ENCODE measurements at regions not wholly inside any gene's neighbourhood (a gene's known extent, or its start where the extent isn't known, plus 50 kb on each side); places are given as distances from the start of the nearest gene placed in this dataset.

DNA sequence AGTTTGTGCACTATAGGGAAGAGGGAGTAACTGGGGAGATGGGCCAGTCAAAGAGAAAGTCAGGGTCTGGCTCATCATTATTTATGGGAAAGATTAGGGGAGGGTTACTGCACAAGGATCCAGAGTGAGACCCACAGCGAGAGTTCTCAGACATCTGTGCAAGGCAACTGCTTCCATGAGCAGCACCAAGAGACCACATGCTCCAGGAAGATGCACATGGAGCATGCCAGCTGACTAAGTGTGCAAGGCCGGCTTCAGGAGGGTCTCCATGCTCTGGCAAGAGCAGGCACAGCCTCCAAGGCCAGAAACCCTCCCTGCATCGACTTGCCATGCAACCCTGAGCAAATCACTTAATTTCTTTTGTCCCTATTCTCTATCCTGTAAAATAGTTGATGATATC is 616.9 kb downstream of the CSNK1G3 start:
- BruUV-seq (replicated peaks), result no TSS peak
- intact Hi-C loops (cut with micrococcal nuclease), result no loop called here
- Histone ChIP-seq H3K4me2 (ENCODE audit: low read length) (no peak overlapping the region), H3K27ac (ENCODE audit: low read depth, low read length) (no peak overlapping the region), H3K4me1 (ENCODE audit: control insufficient read depth in 1 of 2, insufficient read depth in 2 of 2, low read length in 2 of 2) (no peaks in the 10 kb centered on the region), H3K4me3 (replicated peaks in 1 of 2; ENCODE audit: low read depth in 1 of 2, low read length in 2 of 2) (no peak overlapping the region), H3K79me2 (ENCODE audit: insufficient read depth, low read length) (no peaks in the 10 kb centered on the region), H2AFZ (ENCODE audit: low read depth, low read length, poor library complexity, severe bottlenecking) (no peak overlapping the region), H3K9ac (ENCODE audit: low read length) (no peak overlapping the region), H3K27me3 (ENCODE audit: insufficient read depth, low read length) (no peaks in the 10 kb centered on the region), H3K9me2 (ENCODE audit: insufficient read depth) (no peaks in the 10 kb centered on the region), H3K9me3 (ENCODE audit: control insufficient read depth in 1 of 2, insufficient read depth in 1 of 2, low read depth in 1 of 2, low read length in 2 of 2) (no peaks in the 10 kb centered on the region), H4K20me1 (ENCODE audit: insufficient read depth) (no peaks in the 10 kb centered on the region), H3K36me3 (ENCODE audit: control insufficient read depth in 1 of 2, insufficient read depth in 2 of 2, low read length in 2 of 2) (no peaks in the 10 kb centered on the region)
- no peak for ATAC-seq
- no peak for TF ChIP-seq ZNF274 (IDR thresholded peaks at IDR 0.05; ENCODE audit: low read depth, low read length)
- TF ChIP-seq FOSL1 (IDR thresholded peaks at IDR 0.05; ENCODE audit: low read depth), result no peak
- TF ChIP-seq RAD21 (IDR thresholded peaks at IDR 0.05; ENCODE audit: low read depth), result no peak
- CTCF ChIA-PET, result no interaction called here
- DNase-seq (ENCODE audit: low read depth, low spot score), result no peak
- RAD21 ChIA-PET (ENCODE audit: low non-redundant PET in 1 of 2, low total read pairs in 2 of 2, uncharacterized antibody in 2 of 2, unreplicated experiment in 2 of 2), result no interaction called here
- POLR2A ChIA-PET, result no interaction called here

DNA sequence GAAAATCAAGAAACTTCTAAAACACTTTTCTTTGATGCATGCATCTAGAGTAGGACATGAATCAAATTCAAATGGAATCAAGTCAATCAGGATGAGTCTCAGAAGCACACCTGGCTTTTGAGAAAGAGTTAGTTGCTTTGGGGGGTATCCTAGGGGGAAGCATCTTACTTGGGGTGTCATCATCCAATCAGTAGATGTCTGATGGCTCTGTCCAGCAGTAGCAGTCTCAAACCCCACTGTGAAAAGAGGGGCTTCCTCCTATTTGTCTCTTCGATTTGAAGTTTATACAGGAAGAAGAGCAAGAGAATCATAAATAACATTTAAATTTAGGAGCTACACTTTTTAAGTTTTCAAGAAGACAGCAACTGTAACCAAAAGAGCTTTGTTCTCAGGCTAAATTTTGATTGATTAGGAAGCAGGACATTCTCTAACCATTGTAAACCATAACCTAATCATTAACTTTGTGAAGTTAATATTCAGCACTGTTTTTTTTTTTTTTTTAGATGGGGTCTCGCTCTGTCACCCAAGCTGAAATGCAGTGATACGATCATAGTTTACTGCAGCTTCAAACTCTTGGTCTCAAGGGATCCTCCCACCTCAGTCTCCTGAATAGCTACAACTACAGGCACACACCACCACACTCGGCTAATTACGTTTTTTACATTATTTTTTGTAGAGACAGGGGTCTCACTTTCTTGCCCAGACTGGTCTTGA is 614.7 kb downstream of the CSNK1G3 start:
- ChIA-PET RAD21 (ENCODE audit: low non-redundant PET in 1 of 2, low total read pairs in 2 of 2, uncharacterized antibody in 2 of 2, unreplicated experiment in 2 of 2) (no interaction called here), CTCF (no interaction called here), POLR2A (interaction anchor here (1.5 kb wide), 1 partner anchor 12 kb away, joined by 3 read pairs; no protein-coding TSS in a partner anchor)
- no peak overlapping the region for H3K27ac ChIP-seq (ENCODE audit: low read depth, low read length)
- H3K9me3 ChIP-seq (ENCODE audit: control insufficient read depth in 1 of 2, insufficient read depth in 1 of 2, low read depth in 1 of 2, low read length in 2 of 2), result no peaks in the 10 kb centered on the region
- no peak overlapping the region for H2AFZ ChIP-seq (ENCODE audit: low read depth, low read length, poor library complexity, severe bottlenecking)
- no peaks in the 10 kb centered on the region for H3K36me3 ChIP-seq (ENCODE audit: control insufficient read depth in 1 of 2, insufficient read depth in 2 of 2, low read length in 2 of 2)
- no peaks in the 10 kb centered on the region for H3K4me1 ChIP-seq (ENCODE audit: control insufficient read depth in 1 of 2, insufficient read depth in 2 of 2, low read length in 2 of 2)
- no peak for ATAC-seq
- H3K9ac ChIP-seq (ENCODE audit: low read length), result no peak overlapping the region
- no peaks in the 10 kb centered on the region for H4K20me1 ChIP-seq (ENCODE audit: insufficient read depth)
- H3K27me3 ChIP-seq (ENCODE audit: insufficient read depth, low read length), result no peaks in the 10 kb centered on the region
- no peak for DNase-seq (ENCODE audit: low read depth, low spot score)
- TF ChIP-seq EZH2 (IDR thresholded peaks at IDR 0.05) (no peak), EZH2phosphoT487 (IDR thresholded peaks at IDR 0.05; ENCODE audit: borderline replicate concordance) (no peak), ZFX (IDR thresholded peaks at IDR 0.05) (no peak)
- TF ChIP-seq, protein P1, sequence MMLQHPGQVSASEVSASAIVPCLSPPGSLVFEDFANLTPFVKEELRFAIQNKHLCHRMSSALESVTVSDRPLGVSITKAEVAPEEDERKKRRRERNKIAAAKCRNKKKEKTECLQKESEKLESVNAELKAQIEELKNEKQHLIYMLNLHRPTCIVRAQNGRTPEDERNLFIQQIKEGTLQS (IDR thresholded peaks at IDR 0.05), result no peak
- TF ChIP-seq, protein P2, sequence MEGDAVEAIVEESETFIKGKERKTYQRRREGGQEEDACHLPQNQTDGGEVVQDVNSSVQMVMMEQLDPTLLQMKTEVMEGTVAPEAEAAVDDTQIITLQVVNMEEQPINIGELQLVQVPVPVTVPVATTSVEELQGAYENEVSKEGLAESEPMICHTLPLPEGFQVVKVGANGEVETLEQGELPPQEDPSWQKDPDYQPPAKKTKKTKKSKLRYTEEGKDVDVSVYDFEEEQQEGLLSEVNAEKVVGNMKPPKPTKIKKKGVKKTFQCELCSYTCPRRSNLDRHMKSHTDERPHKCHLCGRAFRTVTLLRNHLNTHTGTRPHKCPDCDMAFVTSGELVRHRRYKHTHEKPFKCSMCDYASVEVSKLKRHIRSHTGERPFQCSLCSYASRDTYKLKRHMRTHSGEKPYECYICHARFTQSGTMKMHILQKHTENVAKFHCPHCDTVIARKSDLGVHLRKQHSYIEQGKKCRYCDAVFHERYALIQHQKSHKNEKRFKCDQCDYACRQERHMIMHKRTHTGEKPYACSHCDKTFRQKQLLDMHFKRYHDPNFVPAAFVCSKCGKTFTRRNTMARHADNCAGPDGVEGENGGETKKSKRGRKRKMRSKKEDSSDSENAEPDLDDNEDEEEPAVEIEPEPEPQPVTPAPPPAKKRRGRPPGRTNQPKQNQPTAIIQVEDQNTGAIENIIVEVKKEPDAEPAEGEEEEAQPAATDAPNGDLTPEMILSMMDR (IDR thresholded peaks at IDR 0.05 in 2 of 3, conservative IDR thresholded peaks at IDR 0.05 in 1 of 3; ENCODE audit: borderline replicate concordance in 1 of 3, insufficient read depth in 1 of 3, low read depth in 2 of 3, low read length in 2 of 3), result no peak
- BruUV-seq (replicated peaks), result no TSS peak
- no peak overlapping the region for H3K4me2 ChIP-seq (ENCODE audit: low read length)
- H3K4me3 ChIP-seq (replicated peaks in 1 of 2; ENCODE audit: low read depth in 1 of 2, low read length in 2 of 2), result no peak overlapping the region
- intact Hi-C loops (cut with micrococcal nuclease), result no loop called here
- no peaks in the 10 kb centered on the region for H3K79me2 ChIP-seq (ENCODE audit: insufficient read depth, low read length)
- no peaks in the 10 kb centered on the region for H3K9me2 ChIP-seq (ENCODE audit: insufficient read depth)

Measured in HCT116 (cell line).